Neural cell (in vitro differentiated cells): ENCODE measurements at regions not wholly inside any gene's neighbourhood (a gene's known extent, or its start where the extent isn't known, plus 50 kb on each side); places are given as distances from the start of the nearest gene placed in this dataset.

ENCODE experiments used
- H2AFZ ChIP-seq: fragments of 200-600, 300-800 bp; sonication (generic), shearing (Covaris generic); 2 replicates; pipeline ENCODE4 v1.6.0; 2014; ENCODE audit warnings: low read depth, mild to moderate bottlenecking, antibody characterized with exemption, low read length, moderate library complexity
- H3F3A ChIP-seq: fragments of 200-600 bp; shearing (Covaris generic); 2 replicates; pipeline ENCODE4 v1.6.1; 2016; ENCODE audit warnings: mild to moderate bottlenecking, moderate library complexity, mixed read lengths, antibody characterized with exemption, low read length; ENCODE audit not compliant: insufficient read depth, poor library complexity, severe bottlenecking
- H3K27ac ChIP-seq: fragments of 200-600, 300-800 bp; sonication (generic), shearing (Covaris generic); 2 replicates; pipeline ENCODE4 v1.5.1; 2014; ENCODE audit warnings: mild to moderate bottlenecking, low read length, moderate library complexity
- H3K27me3 ChIP-seq: fragments of 300-800, 200-600 bp; sonication (generic), shearing (Covaris generic); 2 replicates; pipeline ENCODE4 v1.6.0; 2014; ENCODE audit warnings: mild to moderate bottlenecking, low read depth, low read length, moderate library complexity; ENCODE audit not compliant: insufficient read depth
- H3K36me3 ChIP-seq: fragments of 300-800, 200-600 bp; sonication (generic), shearing (Covaris generic); 2 replicates; pipeline ENCODE4 v1.5.1; 2014; ENCODE audit warnings: mild to moderate bottlenecking, antibody characterized with exemption, low read length, moderate library complexity; ENCODE audit not compliant: insufficient read depth
- H3K4me2 ChIP-seq: fragments of 300-800, 200-600 bp; sonication (generic), shearing (Covaris generic); 2 replicates; pipeline ENCODE4 v1.6.0; 2014; ENCODE audit warnings: mild to moderate bottlenecking, low read length
- H3K4me3 ChIP-seq: fragments of 300-800, 200-600 bp; sonication (generic), shearing (Covaris generic); 2 replicates; pipeline ENCODE4 v1.5.1; 2014; ENCODE audit warnings: mild to moderate bottlenecking, low read length, moderate library complexity
- H3K79me2 ChIP-seq: fragments of 200-600 bp; shearing (Covaris generic); replicated peaks from 2 replicates; pipeline ENCODE4 v1.6.0; 2014; ENCODE audit warnings: mild to moderate bottlenecking, low read length, moderate library complexity; ENCODE audit not compliant: insufficient read depth
- H3K9ac ChIP-seq: fragments of 300-800, 200-600 bp; sonication (generic), shearing (Covaris generic); 2 replicates; pipeline ENCODE4 v1.6.1; 2016; ENCODE audit warnings: mild to moderate bottlenecking, low read length, mixed read lengths
- H3K9me2 ChIP-seq: fragments of 200-600 bp; shearing (Covaris generic); 2 replicates; pipeline ENCODE4 v1.6.1; 2016; ENCODE audit warnings: mild to moderate bottlenecking, low read length, mixed read lengths; ENCODE audit not compliant: insufficient read depth
- H3K9me3 ChIP-seq: fragments of 200-600, 300-800 bp; sonication (generic), shearing (Covaris generic); 2 replicates; pipeline ENCODE4 v1.6.1; 2016; ENCODE audit warnings: mild to moderate bottlenecking, mixed run types, low read length, moderate library complexity, mixed read lengths
- H4K20me1 ChIP-seq: fragments of 200-600 bp; shearing (Covaris generic); 2 replicates; pipeline ENCODE4 v1.6.1; 2016; ENCODE audit warnings: mild to moderate bottlenecking, mixed run types; ENCODE audit not compliant: insufficient read depth
- EP300 ChIP-seq: fragments of 450-650 bp; conservative IDR thresholded peaks from 2 replicates; pipeline ENCODE4 v1.6.1; 2014; ENCODE audit warnings: antibody characterized with exemption, mild to moderate bottlenecking, moderate library complexity; ENCODE audit not compliant: poor library complexity, severe bottlenecking
- EZH2 ChIP-seq: fragments of 200-600, 300-800 bp; shearing (Covaris generic), sonication (generic); IDR thresholded peaks from 2 replicates; pipeline ENCODE4 v1.6.1; 2014; ENCODE audit warnings: antibody characterized with exemption, low read length, borderline replicate concordance, mild to moderate bottlenecking; ENCODE audit not compliant: insufficient read depth, poor library complexity, severe bottlenecking
- MXI1 ChIP-seq: fragments of 450-650 bp; conservative IDR thresholded peaks from 2 replicates; pipeline ENCODE4 v1.6.1; 2014; ENCODE audit warnings: antibody characterized with exemption, mild to moderate bottlenecking; ENCODE audit not compliant: poor library complexity, severe bottlenecking
- POLR2AphosphoS5 ChIP-seq: IDR thresholded peaks from 2 replicates; pipeline ENCODE4 v1.6.1; 2012
- RAD21 ChIP-seq: fragments of 450-650 bp; conservative IDR thresholded peaks from 2 replicates; pipeline ENCODE4 v1.6.1; 2014; ENCODE audit warnings: antibody characterized with exemption, mild to moderate bottlenecking, moderate library complexity
- SMC3 ChIP-seq: fragments of 450-650 bp; conservative IDR thresholded peaks from 2 replicates; pipeline ENCODE4 v1.6.1; 2014; ENCODE audit warnings: antibody characterized with exemption, mild to moderate bottlenecking, moderate library complexity; ENCODE audit not compliant: poor library complexity
- TAF1 ChIP-seq: IDR thresholded peaks from 2 replicates; pipeline ENCODE4 v1.6.1; 2012; ENCODE audit warnings: low read depth
- TF ChIP-seq, protein P1 (sequence below): IDR thresholded peaks from 2 replicates; pipeline ENCODE4 v1.6.1; 2012; ENCODE audit warnings: borderline replicate concordance
- TF ChIP-seq, protein P2 (sequence below): fragments of 450-650 bp; IDR thresholded peaks from 2 replicates; pipeline ENCODE4 v1.5.1; 2014; ENCODE audit warnings: antibody characterized with exemption, mild to moderate bottlenecking, moderate library complexity; ENCODE audit not compliant: poor library complexity, severe bottlenecking

DNA sequence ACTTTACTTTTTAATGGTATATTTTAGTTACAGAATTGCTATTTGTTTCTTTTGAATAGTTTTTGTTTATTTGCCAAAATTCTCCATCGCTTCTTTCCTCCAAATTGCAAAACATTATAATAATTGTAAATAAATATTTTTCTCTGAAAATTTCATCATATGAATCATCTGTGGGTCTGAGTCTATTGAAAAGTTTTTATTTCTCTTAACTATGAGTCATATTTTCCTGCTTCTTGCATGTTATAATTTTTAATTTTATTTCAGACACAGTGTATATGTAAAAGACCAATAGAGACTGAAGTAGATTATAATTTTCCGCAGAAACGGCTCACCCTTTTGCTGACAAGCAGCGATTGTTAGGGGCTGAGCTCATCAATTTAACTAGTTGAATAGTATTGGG, 279.1 kb upstream of the IL12B start:
- TF ChIP-seq TAF1 = no peak
- TF ChIP-seq MXI1 = no peak
- TF ChIP-seq, protein P1, sequence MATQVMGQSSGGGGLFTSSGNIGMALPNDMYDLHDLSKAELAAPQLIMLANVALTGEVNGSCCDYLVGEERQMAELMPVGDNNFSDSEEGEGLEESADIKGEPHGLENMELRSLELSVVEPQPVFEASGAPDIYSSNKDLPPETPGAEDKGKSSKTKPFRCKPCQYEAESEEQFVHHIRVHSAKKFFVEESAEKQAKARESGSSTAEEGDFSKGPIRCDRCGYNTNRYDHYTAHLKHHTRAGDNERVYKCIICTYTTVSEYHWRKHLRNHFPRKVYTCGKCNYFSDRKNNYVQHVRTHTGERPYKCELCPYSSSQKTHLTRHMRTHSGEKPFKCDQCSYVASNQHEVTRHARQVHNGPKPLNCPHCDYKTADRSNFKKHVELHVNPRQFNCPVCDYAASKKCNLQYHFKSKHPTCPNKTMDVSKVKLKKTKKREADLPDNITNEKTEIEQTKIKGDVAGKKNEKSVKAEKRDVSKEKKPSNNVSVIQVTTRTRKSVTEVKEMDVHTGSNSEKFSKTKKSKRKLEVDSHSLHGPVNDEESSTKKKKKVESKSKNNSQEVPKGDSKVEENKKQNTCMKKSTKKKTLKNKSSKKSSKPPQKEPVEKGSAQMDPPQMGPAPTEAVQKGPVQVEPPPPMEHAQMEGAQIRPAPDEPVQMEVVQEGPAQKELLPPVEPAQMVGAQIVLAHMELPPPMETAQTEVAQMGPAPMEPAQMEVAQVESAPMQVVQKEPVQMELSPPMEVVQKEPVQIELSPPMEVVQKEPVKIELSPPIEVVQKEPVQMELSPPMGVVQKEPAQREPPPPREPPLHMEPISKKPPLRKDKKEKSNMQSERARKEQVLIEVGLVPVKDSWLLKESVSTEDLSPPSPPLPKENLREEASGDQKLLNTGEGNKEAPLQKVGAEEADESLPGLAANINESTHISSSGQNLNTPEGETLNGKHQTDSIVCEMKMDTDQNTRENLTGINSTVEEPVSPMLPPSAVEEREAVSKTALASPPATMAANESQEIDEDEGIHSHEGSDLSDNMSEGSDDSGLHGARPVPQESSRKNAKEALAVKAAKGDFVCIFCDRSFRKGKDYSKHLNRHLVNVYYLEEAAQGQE = no peak
- TF ChIP-seq SMC3 = no peak
- TF ChIP-seq, protein P2, sequence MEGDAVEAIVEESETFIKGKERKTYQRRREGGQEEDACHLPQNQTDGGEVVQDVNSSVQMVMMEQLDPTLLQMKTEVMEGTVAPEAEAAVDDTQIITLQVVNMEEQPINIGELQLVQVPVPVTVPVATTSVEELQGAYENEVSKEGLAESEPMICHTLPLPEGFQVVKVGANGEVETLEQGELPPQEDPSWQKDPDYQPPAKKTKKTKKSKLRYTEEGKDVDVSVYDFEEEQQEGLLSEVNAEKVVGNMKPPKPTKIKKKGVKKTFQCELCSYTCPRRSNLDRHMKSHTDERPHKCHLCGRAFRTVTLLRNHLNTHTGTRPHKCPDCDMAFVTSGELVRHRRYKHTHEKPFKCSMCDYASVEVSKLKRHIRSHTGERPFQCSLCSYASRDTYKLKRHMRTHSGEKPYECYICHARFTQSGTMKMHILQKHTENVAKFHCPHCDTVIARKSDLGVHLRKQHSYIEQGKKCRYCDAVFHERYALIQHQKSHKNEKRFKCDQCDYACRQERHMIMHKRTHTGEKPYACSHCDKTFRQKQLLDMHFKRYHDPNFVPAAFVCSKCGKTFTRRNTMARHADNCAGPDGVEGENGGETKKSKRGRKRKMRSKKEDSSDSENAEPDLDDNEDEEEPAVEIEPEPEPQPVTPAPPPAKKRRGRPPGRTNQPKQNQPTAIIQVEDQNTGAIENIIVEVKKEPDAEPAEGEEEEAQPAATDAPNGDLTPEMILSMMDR = no peak
- no peak for TF ChIP-seq EP300
- TF ChIP-seq EZH2 = no peak
- TF ChIP-seq RAD21 = no peak
- TF ChIP-seq POLR2AphosphoS5 = no peak
- Histone ChIP-seq H2AFZ (no peak overlapping the region), H3K79me2 (no peaks in the 10 kb centered on the region)

GRCh38 chr5:159610966-159611579, 280.8 kb upstream of the IL12B start:
- Histone ChIP-seq H2AFZ (no peak overlapping the region), H3F3A (no peaks in the 10 kb centered on the region), H3K4me2 (no peak overlapping the region), H3K9ac (no peak overlapping the region), H3K79me2 (no peaks in the 10 kb centered on the region), H3K9me2 (no peaks in the 10 kb centered on the region), H3K27ac (no peak overlapping the region), H3K9me3 (no peaks in the 10 kb centered on the region), H3K4me3 (no peak overlapping the region), H3K27me3 (no peaks in the 10 kb centered on the region), H3K36me3 (no peaks in the 10 kb centered on the region), H4K20me1 (no peaks in the 10 kb centered on the region)
- TF ChIP-seq POLR2AphosphoS5 (no peak), TAF1 (no peak), EZH2 (no peak), EP300 (no peak), RAD21 (no peak), SMC3 (no peak), MXI1 (no peak)
- TF ChIP-seq, protein P2 = no peak
- TF ChIP-seq, protein P1 = no peak

More for the DNA sequence above, 279.1 kb upstream of the IL12B start:
- Histone ChIP-seq H3K4me2 (no peak overlapping the region), H3K36me3 (no peaks in the 10 kb centered on the region), H3K4me3 (no peak overlapping the region), H3K9ac (no peak overlapping the region), H3K27ac (no peak overlapping the region), H3F3A (no peaks in the 10 kb centered on the region), H4K20me1 (no peaks in the 10 kb centered on the region), H3K9me2 (no peaks in the 10 kb centered on the region), H3K27me3 (no peaks in the 10 kb centered on the region), H3K9me3 (no peaks in the 10 kb centered on the region)
